Stimulated activated CD4-positive, alpha-beta T cell treated with anti-CD3 and anti-CD28 coated beads, TNF-alpha, amount 100 ng/mL, for 4 hours (primary cell): ENCODE measurements at regions not wholly inside any gene's neighbourhood (a gene's known extent, or its start where the extent isn't known, plus 50 kb on each side); places are given as distances from the start of the nearest gene placed in this dataset.
"Not testable (repeated sequence)": the region's sequence is repeated elsewhere in the genome, so short reads cannot be mapped to it uniquely, and the experiment has no call there.

ENCODE experiments used
- DNase-seq, 3 experiments: peaks; one replicate each; pipeline ENCODE4 v3.0.0-alpha.2; 2020; ENCODE audit warnings: low read depth in 3 of 3

GRCh38 chr2:150853263-150853662 is 365.8 kb upstream of the RND3 start:
- no peak for DNase-seq

DNA sequence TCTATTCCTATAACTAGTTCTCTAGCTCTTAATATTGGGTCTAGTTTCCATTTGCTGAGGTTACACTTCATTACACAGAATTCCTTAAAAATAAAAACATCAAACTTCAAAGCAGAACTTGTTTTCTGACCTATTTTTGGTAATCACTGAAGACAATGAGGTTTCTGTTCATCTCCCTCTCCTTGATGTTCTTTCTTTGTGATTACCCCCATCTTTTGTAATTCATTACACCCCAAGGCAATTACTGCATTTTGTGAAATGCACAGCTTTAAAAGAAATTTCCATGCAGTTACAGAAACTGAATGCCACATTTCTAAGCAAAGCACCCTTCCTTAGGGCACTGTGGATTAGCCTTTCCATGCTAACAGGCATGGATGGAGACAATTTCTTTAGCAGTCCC is 363.2 kb upstream of the RND3 start:
- no peak for DNase-seq

DNA sequence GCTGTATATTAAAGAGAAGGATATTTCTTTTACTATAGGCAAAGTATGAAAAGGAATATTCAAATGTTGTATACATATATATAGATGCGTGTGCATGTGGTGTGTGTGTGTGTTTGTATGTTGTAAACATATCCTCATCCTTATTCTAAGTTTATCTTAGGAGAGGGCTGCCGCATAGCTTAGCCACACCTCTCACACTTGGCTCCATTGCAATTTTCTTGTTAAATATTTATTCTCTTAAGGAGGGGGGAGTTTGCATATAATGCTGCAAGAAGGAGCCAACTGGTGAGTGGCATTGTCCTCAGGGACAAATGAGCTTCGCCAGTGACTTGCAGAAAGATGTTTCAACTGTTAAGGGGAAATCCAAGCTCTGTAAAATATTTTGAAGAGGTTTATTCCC is 360.1 kb upstream of the RND3 start:
- DNase-seq: no peak

DNA sequence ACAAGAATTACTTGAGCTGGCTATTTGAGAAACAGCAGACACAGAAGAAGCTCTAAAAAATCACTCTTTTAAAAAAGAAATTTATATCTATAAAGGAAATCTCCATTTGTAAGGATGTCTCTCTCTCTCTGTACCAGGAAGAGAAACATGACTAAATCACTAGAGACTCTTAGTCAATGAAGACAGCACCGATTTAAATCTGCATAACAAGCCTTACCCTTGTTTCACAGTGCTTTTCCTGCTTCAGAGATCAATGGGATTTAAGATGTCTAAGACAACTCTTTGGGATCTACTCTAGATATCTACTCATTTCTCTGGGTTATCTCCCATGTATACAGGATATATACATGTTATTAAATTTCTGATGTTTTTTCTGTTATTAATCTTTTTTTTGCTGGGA is 359.2 kb upstream of the RND3 start:
- no peak for DNase-seq

DNA sequence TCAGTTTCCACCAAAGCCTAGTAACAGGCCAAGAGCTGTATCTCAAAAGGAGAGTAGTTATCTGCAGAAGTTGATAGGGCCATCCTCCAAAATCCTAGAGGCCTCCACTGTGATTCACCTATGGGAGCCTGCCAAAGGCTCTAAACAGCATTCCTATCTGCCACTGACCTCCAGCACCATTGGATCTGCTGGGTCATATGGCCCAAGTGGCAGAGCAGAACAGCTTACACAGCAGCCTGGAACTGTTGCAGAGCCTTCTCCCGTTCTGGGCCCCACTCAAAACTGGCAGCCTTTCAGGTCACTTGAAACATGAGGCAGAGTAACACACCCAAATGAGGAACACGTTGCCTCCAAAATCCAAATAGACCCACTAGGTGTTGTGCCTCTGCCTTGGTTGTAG is 345.2 kb upstream of the RND3 start:
- DNase-seq: no peak

DNA sequence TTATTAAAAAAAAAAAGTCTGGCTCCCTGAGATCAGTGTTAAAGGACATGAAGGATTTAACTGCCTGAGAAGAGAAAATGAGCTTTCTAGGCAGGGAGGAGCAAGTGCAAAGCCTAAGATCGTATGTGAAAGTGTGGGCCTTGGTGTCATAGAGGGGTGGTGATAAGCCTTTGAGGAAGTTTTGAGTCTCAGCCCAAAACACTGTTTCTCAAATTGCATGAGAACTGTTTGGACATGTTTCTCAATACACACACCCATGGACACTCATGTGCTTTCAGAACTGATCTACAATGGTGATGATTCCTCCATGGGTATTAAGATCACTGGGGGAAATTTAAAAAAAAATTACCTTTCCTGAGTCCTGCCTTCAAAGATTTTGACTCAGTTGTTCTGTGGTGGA is 336.7 kb upstream of the RND3 start:
- no peak for DNase-seq

DNA sequence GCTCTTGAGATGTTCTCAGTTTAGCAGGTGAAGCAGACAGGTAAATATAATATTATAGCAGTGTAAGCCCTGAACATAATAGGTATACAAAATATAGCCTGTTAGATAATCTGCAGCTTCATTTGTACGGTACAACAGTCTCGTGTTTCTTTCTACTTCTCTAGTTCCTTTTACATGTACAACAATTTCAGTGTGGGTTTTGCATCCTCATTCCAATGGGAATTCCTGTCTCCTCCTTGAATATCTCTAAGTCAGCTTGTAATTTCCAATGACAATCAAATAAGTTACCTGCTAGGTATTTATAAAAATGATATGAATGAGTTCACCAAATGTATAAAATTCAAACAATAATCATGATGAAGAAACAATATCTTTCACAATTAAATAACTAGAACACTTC is 330.0 kb upstream of the RND3 start:
- no peak for DNase-seq

DNA sequence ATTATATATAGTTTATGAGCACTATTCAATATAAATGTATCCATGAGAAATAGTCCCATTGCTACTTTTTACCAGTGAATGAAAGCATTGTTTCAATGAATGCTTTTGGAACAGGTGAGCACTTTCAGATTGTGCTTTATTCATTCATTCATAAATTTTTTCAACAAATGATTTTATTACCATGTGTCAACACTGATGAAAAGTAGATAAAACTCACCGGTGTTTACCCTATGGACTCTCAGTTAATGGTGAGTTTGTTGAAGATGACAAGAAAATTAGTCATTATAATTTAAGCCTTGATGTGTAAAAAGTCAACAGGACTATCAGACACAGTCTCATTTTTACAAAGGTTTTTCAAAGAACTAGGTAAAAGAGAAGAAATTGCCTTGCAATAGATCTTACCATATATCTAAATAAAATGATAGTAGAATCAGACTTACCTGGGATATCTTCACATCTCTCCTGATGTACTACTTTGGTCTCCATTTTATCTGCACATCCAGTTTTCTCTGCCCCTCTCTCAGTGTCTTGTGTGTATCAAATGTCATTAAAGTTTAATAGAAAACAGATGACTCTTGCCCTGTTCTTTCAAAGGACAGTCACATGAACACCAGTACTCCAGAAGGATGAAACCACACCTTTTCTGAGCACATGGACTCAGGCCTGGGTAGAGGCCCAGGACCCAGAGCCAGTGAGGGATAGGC is 325.3 kb upstream of the RND3 start:
- DNase-seq: no peak

GRCh38 chr2:150812066-150812465 is 324.6 kb upstream of the RND3 start:
- DNase-seq: no peak

- DNase-seq: no peak
Measured at GRCh38 chr2:150811259-150811855, 323.9 kb upstream of the RND3 start.

GRCh38 chr2:150809103-150809502 is 321.6 kb upstream of the RND3 start:
- DNase-seq: no peak

GRCh38 chr2:150806336-150806735 is 318.9 kb upstream of the RND3 start:
- DNase-seq: no peak

DNA sequence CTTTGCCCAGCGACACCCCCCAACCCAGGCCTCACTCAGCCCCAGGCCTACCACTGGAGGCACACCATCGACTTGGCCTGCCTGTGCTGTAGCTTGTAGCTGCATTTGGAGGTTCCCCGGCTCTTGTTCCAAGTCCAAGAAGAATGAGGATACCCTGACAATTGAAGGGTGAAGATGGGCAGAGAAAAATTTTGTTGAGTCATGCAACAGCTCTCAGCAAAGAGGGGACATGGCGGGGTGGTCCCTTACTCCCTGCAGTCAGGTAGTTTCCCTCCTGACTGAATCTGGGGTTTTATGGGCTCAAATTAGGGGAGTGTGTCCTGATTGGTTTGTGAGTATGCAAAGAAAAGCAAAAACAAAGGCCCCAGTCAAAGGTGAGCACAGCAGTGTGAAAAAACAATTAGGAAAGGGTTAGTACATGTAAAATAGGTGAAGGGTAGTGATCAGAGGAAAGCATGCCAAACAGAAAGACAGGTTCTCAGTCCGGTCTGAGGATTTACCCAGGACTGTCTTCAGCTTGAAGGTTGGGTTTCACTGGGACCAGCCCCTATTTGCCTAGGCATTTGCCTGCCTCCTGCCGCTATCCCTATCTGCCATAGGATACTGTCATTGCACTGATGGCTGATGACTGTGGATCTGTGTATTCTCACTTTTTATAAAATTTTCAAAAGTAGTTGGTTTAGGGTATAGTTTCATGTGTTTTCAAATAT is 316.4 kb upstream of the RND3 start:
- DNase-seq: no peak

- no peak for DNase-seq
Measured at GRCh38 chr2:150802635-150803034, 315.2 kb upstream of the RND3 start.

GRCh38 chr2:150796236-150796635 is 308.8 kb upstream of the RND3 start:
- DNase-seq: not testable (repeated sequence)

- DNase-seq: no peak
Measured at GRCh38 chr2:150792780-150793300, 305.4 kb upstream of the RND3 start.

DNA sequence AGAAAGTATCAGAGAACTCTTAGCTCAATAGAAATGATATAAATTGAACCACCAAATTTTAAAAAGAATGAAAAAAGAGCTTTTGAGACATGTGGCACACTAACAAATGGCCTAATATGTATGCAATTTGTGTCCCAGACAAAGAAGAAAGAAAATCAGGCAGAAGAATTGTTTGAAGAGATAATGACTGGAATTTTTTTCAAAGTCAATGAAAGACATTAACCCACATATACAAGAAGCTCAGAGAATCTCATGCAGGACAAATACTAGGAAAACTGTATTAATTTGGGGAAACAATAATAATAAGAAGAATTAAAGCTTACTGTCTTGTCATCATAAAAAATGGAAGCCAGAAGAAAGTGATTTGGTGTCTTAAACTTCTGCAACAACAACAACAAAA is 304.1 kb upstream of the RND3 start:
- DNase-seq: no peak

DNA sequence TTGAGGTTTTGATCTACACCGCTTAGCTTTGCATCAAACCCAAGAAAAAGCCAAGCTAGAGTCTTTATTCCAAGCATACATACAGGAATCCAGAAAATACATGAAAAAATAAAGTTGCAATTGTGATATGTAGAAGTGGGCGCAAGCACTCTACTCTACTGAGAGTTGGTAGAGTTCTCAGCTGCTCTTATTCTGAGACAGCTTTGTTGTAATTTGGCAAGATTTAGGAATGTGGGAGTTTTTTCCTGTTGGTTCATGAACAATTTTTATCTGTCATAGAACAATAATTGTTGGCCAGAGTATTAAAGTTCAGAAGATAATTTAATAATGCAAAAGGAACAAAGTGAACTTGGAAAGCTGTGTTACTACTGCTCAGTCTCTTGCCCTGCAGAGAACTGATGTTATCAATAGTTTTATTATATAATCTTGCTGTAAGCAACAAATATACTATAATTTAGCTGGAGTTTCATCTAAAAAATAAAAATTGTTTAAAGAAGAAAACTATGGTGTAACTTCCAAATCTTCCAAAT is 302.0 kb upstream of the RND3 start:
- no peak for DNase-seq

- DNase-seq: no peak
Measured at GRCh38 chr2:150788426-150789140, 301.1 kb upstream of the RND3 start.

GRCh38 chr2:150787353-150788093 is 300.1 kb upstream of the RND3 start:
- no peak for DNase-seq

DNA sequence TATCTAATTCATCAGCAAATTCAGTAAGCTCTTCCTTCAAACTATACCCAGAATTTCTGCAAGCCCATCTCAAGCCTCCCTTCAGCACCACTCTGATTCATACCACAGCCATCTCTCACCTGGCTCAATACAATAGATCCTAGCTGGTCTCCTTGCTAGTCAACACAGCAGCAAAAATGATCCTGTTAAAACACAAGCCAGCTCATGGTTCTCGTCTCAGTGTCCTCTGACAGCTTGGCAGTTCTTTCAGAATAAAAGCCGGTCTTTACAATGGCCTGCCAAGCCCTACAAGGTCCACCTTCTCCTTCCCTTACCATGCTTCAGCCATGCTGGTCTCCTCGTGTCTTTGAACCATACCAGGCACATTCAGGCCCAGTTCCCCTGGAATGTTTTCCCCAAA is 296.9 kb upstream of the RND3 start:
- DNase-seq: no peak
